ENCODE measurements at regions not wholly inside any gene's neighbourhood (a gene's known extent, or its start where the extent isn't known, plus 50 kb on each side); places are given as distances from the start of the nearest gene placed in this dataset.

GRCh38 chr1:25027822-25028586, 97.9 kb upstream of the RUNX3 start:
- no peak overlapping the region for H3K27ac ChIP-seq
- intact Hi-C loops (cut with DNase I): no loop called here
- no peaks in the 10 kb centered on the region for H3K4me1 ChIP-seq
- FAIRE-seq (no peak), DNase-seq (no peak), ATAC-seq (no peak)
- H3K36me3 ChIP-seq: no peaks in the 10 kb centered on the region
- TF ChIP-seq CTCF (IDR thresholded peaks at IDR 0.05): no peak
- WGBS, 2 donors: 67 to 81% methylated on average over 13 of the region's 13 CpGs
- H3K27me3 ChIP-seq: no peaks in the 10 kb centered on the region
- H3K9me3 ChIP-seq: no peaks in the 10 kb centered on the region
- H3K4me3 ChIP-seq: no peak overlapping the region

- WGBS, 2 donors: 46 to 57% methylated on average over 12 of the region's 12 CpGs
- TF ChIP-seq CTCF (IDR thresholded peaks at IDR 0.05): no peak
- H3K4me3 ChIP-seq: no peak overlapping the region
- no peak for FAIRE-seq
- ATAC-seq: no peak
- peak in 1 of 6 donors; percentile 11 for DNase-seq
- no peaks in the 10 kb centered on the region for H3K9me3 ChIP-seq
- H3K4me1 ChIP-seq: no peaks in the 10 kb centered on the region
- no peaks in the 10 kb centered on the region for H3K27me3 ChIP-seq
- H3K36me3 ChIP-seq: no peaks in the 10 kb centered on the region
- intact Hi-C loops (cut with DNase I): no loop called here
- H3K27ac ChIP-seq: no peak overlapping the region
These were observed 96.8 kb upstream of the RUNX3 start for GRCh38 chr1:25026730-25027450.

- Histone ChIP-seq H3K36me3 (no peaks in the 10 kb centered on the region), H3K27ac (no peak overlapping the region), H3K9me3 (no peaks in the 10 kb centered on the region), H3K27me3 (no peaks in the 10 kb centered on the region), H3K4me3 (no peak overlapping the region), H3K4me1 (no peaks in the 10 kb centered on the region)
- FAIRE-seq (no peak), DNase-seq (peak in 1 of 6 donors; percentile 4), ATAC-seq (no peak)
- intact Hi-C loops (cut with DNase I): no loop called here
- no peak for TF ChIP-seq CTCF (IDR thresholded peaks at IDR 0.05)
- WGBS, 2 donors: 53 to 63% methylated on average over 4 of the region's 4 CpGs
These were observed 96.2 kb upstream of the RUNX3 start for GRCh38 chr1:25026304-25026703.

GRCh38 chr1:25024615-25025350, 94.7 kb upstream of the RUNX3 start:
- no peaks in the 10 kb centered on the region for H3K27me3 ChIP-seq
- H3K27ac ChIP-seq: no peak overlapping the region
- DNase-seq (peak in 1 of 6 donors; percentile 4), FAIRE-seq (no peak), ATAC-seq (no peak)
- H3K4me1 ChIP-seq: no peaks in the 10 kb centered on the region
- intact Hi-C loops (cut with DNase I): no loop called here
- H3K4me3 ChIP-seq: no peak overlapping the region
- TF ChIP-seq CTCF (IDR thresholded peaks at IDR 0.05): no peak
- WGBS, 2 donors: 67 to 78% methylated on average over 15 of the region's 15 CpGs
- H3K36me3 ChIP-seq: no peaks in the 10 kb centered on the region
- no peaks in the 10 kb centered on the region for H3K9me3 ChIP-seq

Data from pancreas (tissue), 10 donors.